Motor neuron (in vitro differentiated cells): ENCODE measurements at regions not wholly inside any gene's neighbourhood (a gene's known extent, or its start where the extent isn't known, plus 50 kb on each side); places are given as distances from the start of the nearest gene placed in this dataset.

ENCODE experiments used
- ATAC-seq, 8 experiments: fragments of 200-7000 bp; cut with Tn5 transposase; replicated peaks in 6 of 8; 2 replicates each; pipeline ENCODE4 v1.8.0; 2021; ENCODE audit warnings: mild to moderate bottlenecking in 8 of 8, moderate library complexity in 8 of 8
- H3K27ac ChIP-seq, 2 donors: fragments of 250-450 bp; sonication (Bioruptor Pico); 2 replicates each; pipeline ENCODE4 v1.9.0; 2021; ENCODE audit warnings: antibody characterized with exemption in 2 of 2, mild to moderate bottlenecking in 2 of 2, moderate library complexity in 1 of 2
- H3K4me1 ChIP-seq, 2 donors: fragments of 250-450 bp; sonication (Bioruptor Pico); replicated peaks in 1 of 2; 2 replicates each; pipeline ENCODE4 v1.6.1; 2021; ENCODE audit warnings: antibody characterized with exemption in 2 of 2, mild to moderate bottlenecking in 2 of 2, moderate library complexity in 1 of 2
- H3K4me3 ChIP-seq, 5 donors: fragments of 250-450 bp; sonication (Bioruptor Pico); 2 replicates each; pipeline ENCODE4 v1.9.0; 2021; ENCODE audit warnings: antibody characterized with exemption in 5 of 5, mild to moderate bottlenecking in 5 of 5, moderate library complexity in 4 of 5
- WGBS, 10 experiments: fragments of 450-650 bp; shearing (Covaris generic); methylation state at CpG; one replicate each; pipeline ENCODE4 v1.0.0; 2022; 5-methylcytosine and 5-hydroxymethylcytosine counted together
- in situ Hi-C, 9 experiments: fragments of 400-800 bp; cut with MboI; loops; one replicate each; pipeline ENCODE4 v1.15.0; 2021; ENCODE audit warnings: low sequenced_read_pairs in 9 of 9, low pct_unique_long_range_greater_than_20kb in 2 of 9; ENCODE audit not compliant: unreplicated experiment in 9 of 9

DNA sequence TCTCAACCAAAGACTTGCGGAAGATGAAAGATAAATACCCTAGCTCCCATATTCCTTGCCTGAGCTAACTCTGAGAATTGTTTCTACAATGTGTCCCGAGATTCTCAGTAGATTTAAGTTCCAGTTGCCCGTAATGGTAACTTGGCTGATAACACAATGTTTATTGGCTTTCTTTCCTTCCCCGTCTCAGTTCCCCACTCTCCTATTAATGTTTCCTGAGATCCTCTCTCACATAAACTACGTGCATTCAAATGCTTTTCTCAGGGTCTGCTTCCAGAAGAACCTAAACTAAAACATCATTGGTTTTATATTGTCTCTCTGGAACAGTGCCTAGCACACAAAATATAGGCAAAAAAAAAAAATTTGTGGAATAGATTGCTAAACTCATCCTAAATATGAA is 794.2 kb upstream of the ADGRL2 start:
- no peak overlapping the region for H3K27ac ChIP-seq
- 45 to 99% (median 86%) methylated on average over 3 to 5 of the region's 5 CpGs; no CpG with 5 or more reads in 2 of the 10 experiments for WGBS, 10 experiments
- no peak for ATAC-seq
- in situ Hi-C loops, result no loop called here
- no peaks in the 10 kb centered on the region for H3K4me1 ChIP-seq
- no peak overlapping the region for H3K4me3 ChIP-seq

DNA sequence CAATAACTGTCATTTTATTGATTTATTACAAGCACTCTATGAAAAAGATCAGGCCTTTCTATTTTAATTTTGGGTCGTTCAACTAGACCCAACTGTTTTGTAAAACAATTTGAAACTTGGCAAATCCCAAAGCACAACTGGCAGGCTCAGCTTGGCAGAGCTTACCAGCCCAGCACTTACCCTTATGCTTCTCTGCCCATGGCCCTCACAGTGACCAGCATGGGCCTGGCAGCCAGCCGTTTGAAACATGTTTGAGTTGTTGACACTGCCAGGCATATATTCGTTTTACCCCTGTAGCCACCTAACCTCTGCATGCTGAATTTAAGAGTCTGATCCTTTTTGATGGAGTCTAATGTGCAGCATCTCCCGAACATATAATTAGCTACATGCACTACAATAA is 796.7 kb upstream of the ADGRL2 start:
- Histone ChIP-seq H3K4me1 (no peaks in the 10 kb centered on the region), H3K4me3 (no peak overlapping the region), H3K27ac (no peak overlapping the region)
- 4 to 100% (median 73%) methylated on average over 1 to 4 of the region's 4 CpGs for WGBS, 10 experiments
- in situ Hi-C loops, result no loop called here
- ATAC-seq, result no peak

DNA sequence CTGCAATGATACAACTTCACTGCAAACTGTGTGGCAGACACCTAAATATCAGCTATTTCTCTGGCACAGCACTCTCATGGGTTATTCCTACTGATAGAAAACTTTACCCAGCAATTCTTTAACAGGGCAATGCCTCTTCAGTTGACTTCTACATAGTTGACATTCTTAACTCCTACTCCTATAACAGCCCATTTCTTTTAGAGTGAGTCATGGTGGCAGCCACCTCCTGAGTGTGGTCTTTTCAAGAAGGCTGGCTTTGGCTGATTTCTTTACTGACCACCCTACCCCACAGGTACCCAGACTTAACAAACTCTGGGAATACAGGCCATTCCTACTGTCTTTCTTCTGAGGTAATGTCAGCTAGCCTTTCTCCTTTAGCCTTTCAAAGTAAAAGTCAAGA is 805.8 kb upstream of the ADGRL2 start:
- ATAC-seq, result no peak
- Histone ChIP-seq H3K4me1 (no peaks in the 10 kb centered on the region), H3K27ac (no peak overlapping the region), H3K4me3 (no peak overlapping the region)
- in situ Hi-C loops, result no loop called here

DNA sequence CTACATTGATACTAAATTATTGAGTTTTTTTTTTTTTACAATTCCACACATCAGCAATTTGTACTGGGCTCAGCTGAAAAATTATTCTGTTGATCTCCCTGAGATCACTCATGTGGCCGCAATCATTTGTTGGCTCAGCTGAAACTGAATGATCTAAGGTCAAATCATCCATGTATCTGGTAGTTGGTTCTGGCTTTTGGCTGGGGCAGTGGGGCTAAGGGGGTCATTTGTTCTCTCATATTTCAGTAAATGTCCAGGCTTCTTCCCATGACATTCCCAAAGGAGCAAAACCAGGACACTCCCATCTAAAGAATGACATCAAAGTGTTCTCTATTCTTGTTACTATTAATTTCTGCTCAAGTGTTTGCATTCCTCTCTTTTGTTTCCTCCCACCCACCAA is 806.7 kb upstream of the ADGRL2 start:
- no peak for ATAC-seq
- no peaks in the 10 kb centered on the region for H3K4me1 ChIP-seq
- no peak overlapping the region for H3K27ac ChIP-seq
- in situ Hi-C loops, result no loop called here
- 0 to 100% (median 100%) methylated on average over 1 of the region's 1 CpG; no CpG with 5 or more reads in 5 of the 10 experiments for WGBS, 10 experiments
- no peak overlapping the region for H3K4me3 ChIP-seq

DNA sequence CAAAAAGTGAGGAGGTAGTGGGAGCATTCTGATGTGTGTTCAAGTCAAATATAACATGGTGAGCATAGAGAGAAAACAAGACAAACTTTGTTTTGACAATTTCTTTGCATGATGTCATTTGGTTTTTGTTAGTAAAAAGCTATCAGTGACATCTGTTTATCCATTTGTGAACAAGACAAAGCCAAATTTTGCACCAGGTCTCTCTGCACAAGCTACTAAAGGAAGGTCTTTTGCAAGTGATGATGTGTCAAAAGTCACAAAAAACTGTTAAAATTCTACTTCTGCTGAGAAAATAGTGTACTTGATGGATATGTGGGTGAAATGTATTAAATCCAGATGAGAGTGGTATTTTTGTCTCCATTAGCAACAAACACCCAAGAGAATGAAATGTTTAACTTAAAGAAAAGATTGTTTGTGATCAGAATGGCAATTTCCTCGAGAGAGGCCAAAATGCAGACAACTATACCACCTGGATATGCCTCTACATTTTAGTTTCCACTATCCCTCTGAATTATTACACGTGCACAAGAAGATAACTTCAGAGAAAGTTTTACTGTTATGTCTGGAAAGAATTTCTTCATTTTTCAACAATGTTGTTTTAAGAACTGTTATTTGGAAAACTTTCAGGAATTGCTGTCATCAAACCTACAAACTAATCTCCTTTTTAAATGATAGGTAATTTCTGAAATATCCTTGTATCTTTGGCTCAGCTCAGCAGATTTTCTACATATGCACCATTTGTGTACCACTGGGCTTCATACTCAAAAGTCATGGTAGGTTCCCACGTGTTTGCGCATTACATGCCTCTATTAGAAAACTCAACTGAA is 807.4 kb upstream of the ADGRL2 start:
- in situ Hi-C loops, result no loop called here
- Histone ChIP-seq H3K27ac (no peak overlapping the region), H3K4me1 (no peaks in the 10 kb centered on the region), H3K4me3 (no peak overlapping the region)
- ATAC-seq, result no peak
- WGBS, 10 experiments, result 13 to 98% (median 84%) methylated on average over 2 to 4 of the region's 4 CpGs

DNA sequence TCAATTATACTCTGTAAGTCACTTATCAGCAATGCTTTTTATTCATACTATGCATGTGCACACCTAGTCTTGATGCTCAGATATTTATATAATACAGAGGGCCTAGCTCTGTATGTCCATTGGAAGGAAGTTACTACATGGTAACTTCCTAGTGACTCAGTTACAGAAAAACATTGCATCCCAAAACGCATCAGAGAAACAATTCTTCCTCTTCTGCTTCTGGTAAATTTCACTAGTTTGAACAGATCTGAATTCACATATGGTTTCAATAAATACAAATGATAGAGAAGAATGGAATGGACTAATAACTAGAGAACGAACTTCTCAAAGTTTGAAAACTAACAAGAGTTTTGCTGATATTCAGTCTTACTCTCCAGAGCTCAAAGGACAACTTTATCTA is 811.3 kb upstream of the ADGRL2 start:
- WGBS, 10 experiments, result 0 to 100% (median 91%) methylated on average over 1 to 2 of the region's 2 CpGs; no CpG with 5 or more reads in 2 of the 10 experiments
- no peak for ATAC-seq

DNA sequence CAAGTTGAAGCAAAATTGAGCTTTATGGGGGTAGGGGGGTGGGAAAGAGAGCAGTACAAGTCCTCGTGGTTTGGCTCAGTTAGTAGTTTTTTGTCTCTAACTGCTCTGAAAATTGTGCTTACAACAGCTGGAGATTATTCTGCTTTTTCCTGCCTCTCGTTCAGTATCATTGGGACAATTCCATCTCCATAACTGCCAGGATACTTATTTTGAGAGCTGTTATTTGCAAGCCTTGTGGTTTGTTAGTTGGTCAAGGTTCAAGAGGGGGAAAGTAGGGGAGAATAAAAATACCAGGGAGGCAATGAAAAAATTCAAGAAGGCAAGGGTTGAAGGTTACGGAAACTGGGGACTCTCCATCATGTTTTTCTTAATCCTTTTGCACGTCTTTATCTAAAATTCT is 811.8 kb upstream of the ADGRL2 start:
- Histone ChIP-seq H3K4me3 (no peak overlapping the region), H3K27ac (no peak overlapping the region), H3K4me1 (no peaks in the 10 kb centered on the region)
- ATAC-seq, result no peak
- 18 to 96% (median 76%) methylated on average over 2 to 4 of the region's 4 CpGs for WGBS, 10 experiments
- in situ Hi-C loops, result no loop called here

More for the DNA sequence above, 811.3 kb upstream of the ADGRL2 start:
- H3K4me1 ChIP-seq, result no peaks in the 10 kb centered on the region
- in situ Hi-C loops, result no loop called here
- H3K4me3 ChIP-seq, result no peak overlapping the region
- no peak overlapping the region for H3K27ac ChIP-seq

DNA sequence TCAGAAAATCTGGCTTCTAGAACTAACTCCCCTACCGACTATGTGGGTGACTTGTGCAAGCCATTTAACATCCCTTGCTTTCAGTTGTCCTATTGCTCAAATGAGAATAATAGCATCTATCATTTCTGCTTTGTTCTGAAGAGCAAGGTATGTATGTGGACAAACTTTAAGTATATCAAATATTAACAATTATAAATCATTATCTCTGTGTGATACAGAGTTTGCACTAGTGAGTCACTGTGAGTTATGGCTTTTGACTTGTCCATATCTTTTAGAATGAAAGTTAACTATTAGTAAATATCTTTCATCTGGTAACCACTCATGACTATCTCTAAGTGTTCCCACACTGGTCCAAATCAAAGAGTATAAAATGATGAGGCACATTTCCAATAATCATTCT is 812.9 kb upstream of the ADGRL2 start:
- Histone ChIP-seq H3K4me1 (no peaks in the 10 kb centered on the region), H3K27ac (no peak overlapping the region), H3K4me3 (no peak overlapping the region)
- ATAC-seq, result no peak
- 17 to 100% (median 78%) methylated on average over 1 of the region's 1 CpG; no CpG with 5 or more reads in 1 of the 10 experiments for WGBS, 10 experiments
- in situ Hi-C loops, result no loop called here

DNA sequence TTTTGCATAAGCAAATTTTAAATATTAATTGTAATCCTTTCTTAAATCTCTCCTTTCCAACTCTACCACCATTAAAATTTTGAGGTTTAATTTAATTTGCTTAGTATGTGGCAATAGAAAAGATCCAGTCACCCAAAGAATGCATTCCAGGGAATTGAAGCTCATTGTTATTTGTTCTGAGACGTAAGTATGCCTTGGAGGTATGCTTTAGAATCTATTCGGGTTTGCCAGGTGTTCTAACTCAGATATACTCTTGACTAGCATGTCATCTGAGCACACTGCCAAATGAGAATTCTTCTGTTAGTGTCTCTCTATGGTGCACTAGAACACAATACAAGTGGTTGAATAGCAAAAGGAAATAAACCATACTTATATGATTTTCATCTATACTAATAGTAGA is 813.6 kb upstream of the ADGRL2 start:
- Histone ChIP-seq H3K4me3 (no peak overlapping the region), H3K4me1 (no peaks in the 10 kb centered on the region), H3K27ac (no peak overlapping the region)
- 23 to 80% (median 56%) methylated on average over 1 to 2 of the region's 2 CpGs; no CpG with 5 or more reads in 3 of the 10 experiments for WGBS, 10 experiments
- in situ Hi-C loops, result no loop called here
- no peak for ATAC-seq

DNA sequence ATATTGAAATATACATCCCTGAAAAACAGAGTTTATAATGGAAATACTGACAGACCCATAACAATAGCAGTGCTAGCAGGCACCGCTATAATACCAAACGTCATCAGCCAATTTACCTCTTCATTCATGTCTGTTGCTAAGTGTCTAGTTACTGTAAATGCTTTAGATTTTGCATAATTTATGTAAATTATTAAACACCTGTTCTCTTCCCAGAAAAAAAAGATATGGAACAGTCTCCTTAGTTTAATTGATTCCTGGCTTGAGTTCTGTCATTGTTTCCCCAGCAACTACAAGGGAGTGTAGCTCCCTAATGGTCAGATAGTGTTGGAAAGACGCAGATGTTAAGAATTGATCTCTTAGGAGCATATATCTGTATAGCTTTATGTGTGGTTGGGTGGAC is 817.9 kb upstream of the ADGRL2 start:
- Histone ChIP-seq H3K4me1 (no peaks in the 10 kb centered on the region), H3K4me3 (no peak overlapping the region), H3K27ac (no peak overlapping the region)
- in situ Hi-C loops, result no loop called here
- WGBS, 10 experiments, result 7 to 100% (median 74%) methylated on average over 1 to 3 of the region's 3 CpGs
- no peak for ATAC-seq

DNA sequence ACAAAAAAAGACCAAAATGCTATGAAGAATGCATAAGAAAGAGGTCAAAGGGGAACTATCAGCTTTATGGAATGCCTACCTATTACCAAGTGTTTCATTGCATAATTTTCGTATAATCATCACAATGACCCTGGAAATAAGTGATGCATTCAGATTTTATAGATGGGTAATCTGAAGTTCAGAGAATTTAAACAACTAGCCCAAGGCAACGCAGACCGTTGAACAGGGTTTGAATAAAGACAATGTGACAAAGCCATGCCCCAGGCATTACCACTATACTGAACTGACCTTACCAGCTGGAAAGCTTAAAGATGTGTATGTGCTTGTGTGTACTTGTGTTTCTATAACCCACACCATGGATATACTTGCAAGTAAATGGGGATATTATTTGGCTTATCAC is 827.6 kb upstream of the ADGRL2 start:
- ATAC-seq, result no peak
- in situ Hi-C loops, result no loop called here
- no peak overlapping the region for H3K27ac ChIP-seq
- H3K4me3 ChIP-seq, result no peak overlapping the region
- no peaks in the 10 kb centered on the region for H3K4me1 ChIP-seq
- WGBS, 10 experiments, result 0 to 93% (median 80%) methylated on average over 1 to 3 of the region's 3 CpGs; no CpG with 5 or more reads in 3 of the 10 experiments

DNA sequence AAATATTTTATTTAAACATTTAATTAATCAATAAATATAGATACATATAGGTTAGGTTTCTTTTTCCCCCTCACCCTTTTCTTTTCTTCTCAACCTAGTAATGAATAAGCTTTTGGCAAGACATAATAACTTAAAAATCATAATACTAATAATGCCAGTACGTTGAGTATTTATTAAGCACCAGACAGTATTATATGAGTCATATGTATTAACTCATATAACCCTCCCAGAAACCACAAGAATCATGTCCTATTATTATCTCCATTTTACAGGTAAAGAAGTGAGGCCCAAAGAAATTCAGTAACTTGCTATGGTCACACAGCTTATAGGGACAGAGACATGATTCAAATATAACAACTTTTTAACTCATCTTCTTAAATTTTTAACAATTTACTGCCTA is 834.5 kb upstream of the ADGRL2 start:
- no peak for ATAC-seq
- Histone ChIP-seq H3K4me1 (no peaks in the 10 kb centered on the region), H3K4me3 (no peak overlapping the region), H3K27ac (no peak overlapping the region)
- 11 to 100% (median 89%) methylated on average over 1 of the region's 1 CpG; no CpG with 5 or more reads in 1 of the 10 experiments for whole genome bisulfite sequencing, 10 experiments
- in situ Hi-C loops, result no loop called here

DNA sequence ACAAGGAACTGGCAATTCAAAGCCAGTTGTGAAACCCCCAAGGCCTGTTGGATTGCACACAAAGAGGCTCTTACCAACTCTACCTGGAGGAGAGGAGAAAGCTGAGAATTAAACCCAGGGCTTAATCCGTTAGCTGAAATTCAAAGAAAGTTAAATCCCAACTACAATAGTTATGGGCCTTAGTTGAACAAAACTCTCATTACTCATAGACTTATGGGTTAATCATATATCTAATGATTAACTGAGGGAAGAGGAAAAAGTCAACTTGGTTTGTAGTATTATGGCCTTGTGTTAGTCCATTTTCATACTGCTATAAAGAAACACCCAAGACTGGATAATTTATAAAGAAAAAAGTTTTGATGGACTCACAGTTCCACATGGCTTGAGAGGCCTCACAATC is 838.2 kb upstream of the ADGRL2 start:
- ATAC-seq, result no peak
- H3K27ac ChIP-seq, result no peak overlapping the region
- 67 to 100% (median 88%) methylated on average over 1 of the region's 1 CpG; no CpG with 5 or more reads in 2 of the 10 experiments for WGBS, 10 experiments
- in situ Hi-C loops, result no loop called here
- no peaks in the 10 kb centered on the region for H3K4me1 ChIP-seq
- no peak overlapping the region for H3K4me3 ChIP-seq
